PFSK-1 (cell line): ENCODE measurements at regions not wholly inside any gene's neighbourhood (a gene's known extent, or its start where the extent isn't known, plus 50 kb on each side); places are given as distances from the start of the nearest gene placed in this dataset.

Experiments
- FOXP2 ChIP-seq: optimal IDR thresholded peaks from 2 replicates; pipeline ENCODE3; 2011; ENCODE audit warnings: borderline replicate concordance, control low read depth, inconsistent platforms; ENCODE audit not compliant: insufficient read depth; ENCODE audit errors: extremely low read length, extremely low read depth
- POLR2AphosphoS5 ChIP-seq: IDR thresholded peaks from 2 replicates; pipeline ENCODE4 v1.6.1; 2012; ENCODE audit warnings: low read depth, mild to moderate bottlenecking, control low read depth, low read length, moderate library complexity
- REST ChIP-seq, 2 experiments: IDR thresholded peaks; 2 replicates each; pipeline versions ENCODE4 v1.6.1 to v1.8.0; 2011 to 2012; ENCODE audit warnings: low read depth in 2 of 2, low read length in 2 of 2, control low read depth in 1 of 2, inconsistent platforms in 1 of 2, mild to moderate bottlenecking in 1 of 2, moderate library complexity in 1 of 2; ENCODE audit not compliant: insufficient read depth in 1 of 2
- SIN3A ChIP-seq: IDR thresholded peaks from 2 replicates; pipeline ENCODE4 v1.6.1; 2012; ENCODE audit warnings: mild to moderate bottlenecking, low read length, moderate library complexity, borderline replicate concordance; ENCODE audit not compliant: insufficient read depth
- TAF1 ChIP-seq: IDR thresholded peaks from 2 replicates; pipeline ENCODE4 v1.6.1; 2012; ENCODE audit warnings: low read length, control low read depth, borderline replicate concordance; ENCODE audit not compliant: insufficient read depth

GRCh38 chr3:78221300-78221699 lies 1181.4 kb downstream of the ROBO2 start:
- no peak for TF ChIP-seq SIN3A
- no peak for TF ChIP-seq POLR2AphosphoS5
- TF ChIP-seq REST (IDR thresholded peaks at IDR 0.05; ENCODE audit: insufficient read depth in 1 of 2, low read depth in 2 of 2, low read length in 2 of 2), result no peak
- no peak for TF ChIP-seq TAF1
- TF ChIP-seq FOXP2, result no peak

GRCh38 chr3:78221796-78222195 lies 1181.9 kb downstream of the ROBO2 start:
- no peak for TF ChIP-seq FOXP2
- TF ChIP-seq POLR2AphosphoS5, result no peak
- TF ChIP-seq TAF1, result no peak
- no peak for TF ChIP-seq SIN3A
- no peak for TF ChIP-seq REST (IDR thresholded peaks at IDR 0.05; ENCODE audit: insufficient read depth in 1 of 2, low read depth in 2 of 2, low read length in 2 of 2)

- no peak for TF ChIP-seq TAF1
Measured at GRCh38 chr3:78235841-78236240, 1195.9 kb downstream of the ROBO2 start.

- TF ChIP-seq TAF1 (no peak), SIN3A (no peak), FOXP2 (no peak)
Measured at GRCh38 chr3:78238811-78239210, 1198.9 kb downstream of the ROBO2 start.

GRCh38 chr3:78242724-78243123 lies 1202.8 kb downstream of the ROBO2 start:
- no peak for TF ChIP-seq POLR2AphosphoS5
- TF ChIP-seq REST (IDR thresholded peaks at IDR 0.05; ENCODE audit: insufficient read depth in 1 of 2, low read depth in 2 of 2, low read length in 2 of 2), result no peak
- no peak for TF ChIP-seq TAF1
- TF ChIP-seq FOXP2, result no peak
- no peak for TF ChIP-seq SIN3A

GRCh38 chr3:78244136-78244535 lies 1204.2 kb downstream of the ROBO2 start:
- no peak for TF ChIP-seq REST (IDR thresholded peaks at IDR 0.05; ENCODE audit: insufficient read depth in 1 of 2, low read depth in 2 of 2, low read length in 2 of 2)
- TF ChIP-seq SIN3A, result no peak
- TF ChIP-seq POLR2AphosphoS5, result no peak
